ENCODE measurements at regions not wholly inside any gene's neighbourhood (a gene's known extent, or its start where the extent isn't known, plus 50 kb on each side); places are given as distances from the start of the nearest gene placed in this dataset.
"Not testable (repeated sequence)": the region's sequence is repeated elsewhere in the genome, so short reads cannot be mapped to it uniquely, and the experiment has no call there.

GRCh38 chr11:116049383-116049782 lies 545.2 kb upstream of the CADM1 start:
- DNase-seq (ENCODE audit: low read depth in 2 of 2), result no peak

DNA sequence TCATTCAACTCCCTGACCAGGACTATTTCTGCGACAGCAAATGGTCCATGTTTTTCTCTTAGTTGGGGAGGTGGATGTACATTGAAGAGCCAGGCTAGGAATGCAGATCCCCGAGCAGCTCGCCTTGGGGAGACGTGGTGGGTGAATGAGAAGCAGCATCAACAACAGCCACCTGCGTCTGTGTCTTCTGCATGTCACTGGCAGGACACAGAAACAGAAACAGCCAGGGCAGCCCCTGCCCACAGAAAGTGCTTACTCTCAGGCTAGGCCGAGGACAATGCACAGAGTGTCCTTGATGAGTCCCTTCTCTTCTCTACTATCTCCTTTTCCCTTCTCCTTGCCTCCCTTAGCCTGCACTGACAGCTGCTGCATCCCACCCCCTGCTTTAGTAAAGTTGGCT lies 541.9 kb upstream of the CADM1 start:
- DNase-seq (ENCODE audit: low read depth in 2 of 2), result no peak

DNA sequence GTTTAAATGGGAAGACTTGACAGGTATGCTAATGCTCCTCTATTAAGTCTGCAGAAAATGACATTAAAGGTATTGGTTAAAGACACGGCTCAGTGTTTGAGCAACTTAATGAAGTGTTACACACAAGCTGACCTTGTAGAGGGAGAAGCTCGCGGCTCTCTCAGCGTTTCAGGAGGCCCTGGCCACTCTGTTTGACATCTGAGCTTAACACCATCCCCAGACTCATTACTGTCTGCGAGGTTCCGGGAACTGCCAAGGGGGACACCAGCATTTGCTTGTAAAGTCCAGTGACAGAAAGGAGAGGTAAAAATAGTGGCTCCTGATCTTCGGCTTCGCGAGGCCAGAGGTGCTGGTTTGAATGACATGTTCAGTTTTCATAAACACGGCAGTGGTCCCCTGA lies 540.7 kb upstream of the CADM1 start:
- DNase-seq (ENCODE audit: low read depth in 2 of 2), result no peak

- no peak for DNase-seq (ENCODE audit: low read depth in 2 of 2)
Observed at GRCh38 chr11:116044520-116044919, 540.3 kb upstream of the CADM1 start.

DNA sequence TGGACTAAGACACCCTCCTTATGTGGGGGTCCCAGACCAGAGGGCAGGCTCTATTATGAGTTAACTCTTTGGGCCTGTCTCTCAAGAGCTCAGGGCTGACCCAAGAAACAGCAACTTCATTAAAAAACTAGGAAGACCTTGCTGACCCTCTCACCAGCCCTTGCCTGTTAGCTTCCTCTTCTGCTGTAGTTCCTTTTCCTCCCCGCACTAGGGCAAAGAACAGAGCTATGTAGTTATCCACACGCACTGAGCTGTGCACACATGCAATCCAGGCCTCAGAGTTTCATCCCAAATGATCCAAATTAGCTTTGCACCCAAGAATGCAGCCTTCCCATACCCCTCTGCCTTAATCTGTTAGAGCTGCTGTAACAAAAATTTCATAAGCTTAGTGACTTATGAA lies 539.6 kb upstream of the CADM1 start:
- DNase-seq (ENCODE audit: low read depth in 2 of 2), result no peak

DNA sequence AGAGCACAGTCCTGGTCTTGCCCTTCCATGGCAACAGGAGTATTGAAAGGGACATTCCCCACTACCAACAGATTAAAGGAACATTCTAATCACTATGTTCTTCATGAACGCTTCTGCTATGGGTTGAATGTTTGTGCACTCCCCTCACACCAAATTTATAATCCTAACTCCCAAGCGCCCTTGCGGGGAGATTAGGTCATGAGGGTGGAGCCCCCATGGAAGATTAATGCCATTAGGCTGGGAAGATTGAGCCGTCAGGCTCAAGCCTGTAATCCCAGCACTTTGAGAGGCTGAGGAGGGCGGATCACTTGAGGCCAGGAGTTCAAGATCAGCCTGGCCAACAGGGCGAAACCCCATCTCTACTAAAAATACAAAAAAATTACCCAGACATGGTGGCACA lies 538.8 kb upstream of the CADM1 start:
- DNase-seq (ENCODE audit: low read depth in 2 of 2), result not testable (repeated sequence)

- no peak for DNase-seq (ENCODE audit: low read depth in 2 of 2)
Observed at GRCh38 chr11:116042146-116042545, 537.9 kb upstream of the CADM1 start.

GRCh38 chr11:116037861-116038260 lies 533.6 kb upstream of the CADM1 start:
- no peak for DNase-seq (ENCODE audit: low read depth in 2 of 2)

- no peak for DNase-seq (ENCODE audit: low read depth in 2 of 2)
Observed at GRCh38 chr11:116035977-116036376, 531.8 kb upstream of the CADM1 start.

DNA sequence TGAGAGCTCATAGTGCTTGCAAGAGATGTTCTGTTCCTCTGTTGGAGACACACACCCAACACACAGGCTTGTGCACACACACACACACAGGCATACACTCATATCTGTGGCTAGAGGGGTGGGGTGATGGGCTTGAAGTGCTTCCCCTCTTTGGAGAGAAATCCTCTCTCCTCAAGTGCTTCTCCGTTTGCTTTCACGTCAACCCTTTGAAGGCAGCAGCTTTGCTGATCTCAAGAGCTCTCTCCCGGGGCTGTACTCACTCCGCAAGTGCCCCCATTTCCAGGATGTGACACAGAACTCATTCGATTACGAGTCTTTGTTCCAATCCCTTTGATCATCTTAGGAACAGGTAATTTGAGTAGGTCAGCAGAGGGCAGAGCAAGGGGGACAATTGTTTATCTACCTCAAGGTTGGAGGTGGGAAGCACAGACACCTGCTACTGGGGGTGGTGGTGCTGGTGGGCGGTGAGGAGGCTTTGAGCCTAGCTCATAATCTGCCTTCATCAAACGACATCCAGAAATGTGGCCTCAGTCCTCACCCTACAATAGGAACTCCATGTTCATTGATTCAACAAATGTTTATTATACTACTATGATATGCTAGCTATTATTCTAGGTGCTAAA lies 529.8 kb upstream of the CADM1 start:
- DNase-seq (ENCODE audit: low read depth in 2 of 2), result no peak

- no peak for DNase-seq (ENCODE audit: low read depth in 2 of 2)
Observed at GRCh38 chr11:116030697-116031331, 526.6 kb upstream of the CADM1 start.

DNA sequence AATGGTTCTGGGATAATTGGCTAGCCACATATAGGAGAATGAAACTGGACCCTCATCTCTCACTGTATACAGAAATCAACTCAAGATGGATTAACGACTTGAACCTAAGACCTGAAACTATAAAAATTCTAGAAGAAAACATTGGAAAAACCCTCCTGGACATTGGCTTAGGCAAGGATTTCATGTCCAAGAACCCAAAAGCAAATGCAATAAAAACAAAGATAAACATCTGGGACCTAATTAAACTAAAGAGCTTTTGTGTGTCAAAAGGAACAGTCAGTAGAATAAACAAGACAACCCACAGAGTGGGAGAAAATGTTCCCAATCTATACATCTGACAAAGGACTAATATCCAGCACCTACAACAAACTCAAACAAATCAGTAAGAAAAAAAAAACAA lies 524.3 kb upstream of the CADM1 start:
- not testable (repeated sequence) for DNase-seq (ENCODE audit: low read depth in 2 of 2)

GRCh38 chr11:115999437-115999836 lies 495.2 kb upstream of the CADM1 start:
- DNase-seq (ENCODE audit: low read depth in 2 of 2), result no peak

- DNase-seq (ENCODE audit: low read depth in 2 of 2), result no peak
Observed at GRCh38 chr11:115996808-115997188, 492.6 kb upstream of the CADM1 start.

DNA sequence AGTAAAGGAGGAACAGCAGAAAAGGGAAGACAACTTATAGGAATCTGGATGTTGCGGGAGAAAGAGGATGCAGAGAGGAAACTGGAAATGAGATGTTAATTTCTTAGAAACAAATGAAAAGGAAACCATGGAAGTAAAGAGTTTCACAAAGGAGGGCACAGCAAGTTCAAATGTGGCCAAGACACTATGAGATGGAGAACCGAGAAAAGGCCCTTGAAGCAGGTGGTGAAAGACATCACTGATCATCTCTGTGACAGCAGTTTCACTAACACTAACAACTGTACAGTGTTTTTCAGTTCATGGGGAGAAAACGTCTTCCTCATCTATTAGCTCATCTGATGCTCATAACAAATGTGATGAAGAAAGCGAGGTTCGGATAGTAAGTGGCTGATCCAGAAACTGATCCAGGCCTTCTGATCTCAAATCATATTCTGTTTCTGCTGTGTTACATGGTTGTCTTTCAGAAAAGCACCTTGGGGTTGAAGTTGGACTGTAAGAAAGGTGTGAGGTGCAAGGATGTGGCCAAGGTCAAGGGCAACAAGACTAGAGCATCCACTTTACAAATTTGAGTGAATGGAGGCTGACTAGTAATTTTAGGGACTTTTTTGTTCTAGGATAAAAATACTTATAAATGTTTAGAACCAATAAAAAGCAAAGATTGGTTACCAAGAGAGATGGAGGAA lies 492.1 kb upstream of the CADM1 start:
- no peak for DNase-seq (ENCODE audit: low read depth in 2 of 2)

- no peak for DNase-seq (ENCODE audit: low read depth in 2 of 2)
Observed at GRCh38 chr11:115993590-115993989, 489.4 kb upstream of the CADM1 start.

DNA sequence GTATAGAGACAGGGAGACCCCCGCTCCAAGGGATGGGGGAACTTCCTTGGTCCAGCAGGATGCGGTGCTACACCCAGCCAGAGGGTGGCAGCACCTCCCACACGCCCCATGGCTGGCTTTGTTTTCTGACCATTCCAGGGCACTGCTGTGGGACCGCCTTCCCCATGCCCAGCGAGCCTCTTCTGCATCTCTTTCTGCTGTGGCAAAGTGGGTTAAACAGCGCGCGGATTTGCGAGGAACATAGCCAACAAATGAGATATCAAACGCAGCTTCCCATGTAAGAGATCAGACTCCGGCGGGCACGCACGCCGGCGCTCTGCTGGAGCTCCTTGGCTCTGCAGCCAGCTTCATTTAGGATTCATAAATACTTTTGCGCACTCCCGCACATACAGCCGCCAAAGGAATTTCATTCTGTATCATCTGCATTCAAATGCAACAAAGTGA lies 485.8 kb upstream of the CADM1 start:
- no peak for DNase-seq (ENCODE audit: low read depth in 2 of 2)

DNA sequence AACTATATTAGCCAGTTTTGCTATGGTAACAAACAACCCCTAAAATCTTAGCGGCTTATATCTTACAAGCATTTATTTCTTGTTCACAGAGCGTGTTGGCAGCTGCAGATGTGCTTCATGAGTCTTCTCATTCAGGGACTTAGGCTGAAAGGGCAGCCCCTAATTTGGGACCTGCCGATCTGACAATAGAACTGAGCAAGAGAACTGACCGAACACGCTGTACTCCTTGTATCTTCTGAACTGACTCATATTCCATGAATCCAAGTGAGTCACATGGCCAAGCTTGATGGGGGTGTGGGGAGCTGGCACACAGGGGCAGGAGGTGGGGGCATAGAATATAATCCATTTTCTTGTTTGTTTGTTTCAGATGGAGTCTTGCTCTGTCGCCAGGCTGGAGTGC lies 481.7 kb upstream of the CADM1 start:
- no peak for DNase-seq (ENCODE audit: low read depth in 2 of 2)

- no peak for DNase-seq (ENCODE audit: low read depth in 2 of 2)
Observed at GRCh38 chr11:115984228-115984627, 480.0 kb upstream of the CADM1 start.

DNA sequence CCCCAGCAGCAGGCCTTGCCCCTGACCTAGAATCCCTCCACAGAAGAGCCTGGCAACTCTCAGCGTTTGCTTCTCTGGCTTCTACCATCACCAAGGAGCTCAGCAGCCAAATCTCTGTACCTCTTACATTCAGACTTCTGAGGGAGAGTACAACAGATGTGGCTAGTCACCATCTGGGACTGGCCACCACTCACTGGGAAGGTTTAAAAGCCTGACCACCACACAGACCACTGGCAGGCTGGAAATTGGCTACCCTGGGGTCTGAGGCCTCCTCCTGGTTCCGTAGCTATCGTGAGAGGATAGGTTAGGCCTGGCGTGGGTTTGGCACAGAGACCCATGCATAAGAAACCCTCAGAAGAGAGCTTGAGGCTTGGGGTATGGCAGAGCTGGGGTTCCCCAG lies 478.5 kb upstream of the CADM1 start:
- DNase-seq (ENCODE audit: low read depth in 2 of 2), result no peak

DNA sequence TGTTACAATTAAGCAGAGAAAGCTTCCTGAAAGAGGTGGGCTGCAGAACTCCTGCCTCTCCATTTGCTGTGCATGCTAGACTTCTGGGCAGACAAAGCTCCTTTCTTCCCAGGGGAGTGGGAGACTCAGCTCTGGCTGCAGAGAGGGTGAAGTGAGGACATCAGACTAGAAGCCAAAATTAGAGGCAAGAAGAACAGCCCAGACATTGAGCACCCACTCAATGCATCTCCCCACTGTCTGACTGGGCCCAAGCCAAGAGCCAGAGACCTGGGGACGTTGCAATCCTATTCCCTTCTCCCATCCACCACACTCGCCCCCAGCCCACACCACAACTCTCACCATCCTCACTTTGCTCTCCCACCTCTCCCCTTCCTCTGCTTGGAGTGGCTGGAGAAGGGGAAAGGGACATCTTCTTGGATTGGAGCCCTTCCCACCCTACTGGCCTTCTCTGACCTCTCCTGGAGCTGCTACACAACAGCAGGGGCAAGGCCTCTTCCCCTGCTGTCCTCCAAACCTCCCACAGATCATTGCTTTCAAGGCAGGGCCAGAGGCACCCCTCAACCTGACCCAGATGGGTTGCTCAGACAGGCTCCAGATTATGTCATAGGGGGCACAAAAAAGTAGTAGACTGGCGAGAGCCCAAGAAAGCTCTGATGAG lies 477.7 kb upstream of the CADM1 start:
- no peak for DNase-seq (ENCODE audit: low read depth in 2 of 2)

DNA sequence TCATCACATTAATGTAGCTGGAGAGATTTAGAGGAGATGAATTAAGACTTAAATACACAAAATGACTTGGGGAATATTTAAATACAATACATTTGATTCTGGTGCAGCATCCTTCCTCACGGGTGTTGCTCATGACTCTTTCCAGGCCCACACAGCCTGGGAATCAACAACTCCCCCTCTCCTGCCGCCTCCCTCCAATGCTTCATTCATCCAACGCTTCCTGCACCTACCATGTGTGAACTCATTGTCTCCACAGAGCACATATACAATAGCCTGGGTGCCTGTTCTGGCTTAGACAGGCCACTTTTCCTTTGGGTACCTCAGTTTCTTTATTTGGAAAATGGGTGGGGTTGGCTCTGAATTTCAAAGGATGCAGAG lies 476.9 kb upstream of the CADM1 start:
- DNase-seq (ENCODE audit: low read depth in 2 of 2), result no peak

Measured in stimulated activated CD4-positive, alpha-beta T cell treated with anti-CD3 and anti-CD28 coated beads, Interleukin-4, amount 100 ng/mL, for 48 hours (primary cell).